ENCODE measurements at regions not wholly inside any gene's neighbourhood (a gene's known extent, or its start where the extent isn't known, plus 50 kb on each side); places are given as distances from the start of the nearest gene placed in this dataset.
A peak's percentile ranks its signal among the peaks of the same experiment; 100 is the strongest.

GRCh38 chr2:71851094-71851750 is 296.4 kb downstream of the CYP26B1 start:
- peak in 1 of 2 experiments; percentile 33 for DNase-seq (ENCODE audit: low spot score in 2 of 2, unreplicated experiment in 2 of 2)
- Mint-ChIP-seq H3K36me3 (no peaks in the 10 kb centered on the region), H3K4me3 (no peak overlapping the region), H3K27me3 (ENCODE audit: low read depth) (peaks cover 3% of the 10 kb centered on the region), H3K4me1 (peaks cover 18% of the 10 kb centered on the region), H3K27ac (peak overlapping the region; percentile 56), H3K9me3 (peaks cover 16% of the 10 kb centered on the region)
- TF ChIP-seq CTCF (IDR thresholded peaks at IDR 0.05; ENCODE audit: unreplicated experiment): no peak

DNA sequence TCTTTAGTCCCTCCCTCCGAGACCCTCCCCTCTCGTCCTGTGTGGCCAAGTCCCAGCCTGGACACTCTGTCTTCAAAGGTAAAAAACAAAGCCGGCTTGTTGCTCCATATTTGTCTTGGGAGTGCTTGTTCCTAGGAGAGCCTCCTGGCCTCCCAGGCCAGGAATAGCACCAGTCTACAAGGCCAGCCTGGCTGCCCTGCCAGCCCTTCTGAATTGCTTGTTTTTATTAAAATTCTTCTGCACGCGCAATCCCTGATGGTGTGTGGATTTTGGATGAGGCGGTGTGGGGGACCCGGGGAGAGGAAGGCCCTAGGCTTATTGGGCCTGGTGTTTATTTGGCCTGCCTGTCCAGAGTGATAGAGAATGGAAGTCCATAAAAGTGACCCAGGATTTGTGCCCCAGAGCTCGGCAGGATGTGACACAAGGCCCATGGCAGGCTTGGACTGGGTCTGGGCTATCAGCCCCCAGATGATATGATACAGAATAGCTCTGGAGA is 297.3 kb downstream of the CYP26B1 start:
- H3K9me3 Mint-ChIP-seq: peaks cover 9% of the 10 kb centered on the region
- no peaks in the 10 kb centered on the region for H3K36me3 Mint-ChIP-seq
- peaks cover 3% of the 10 kb centered on the region for H3K27me3 Mint-ChIP-seq (ENCODE audit: low read depth)
- DNase-seq (ENCODE audit: low spot score in 2 of 2, unreplicated experiment in 2 of 2): peak in 1 of 2 experiments; percentile 28
- H3K4me3 Mint-ChIP-seq: no peak overlapping the region
- peak overlapping the region; percentile 40 for H3K27ac Mint-ChIP-seq
- peaks cover 18% of the 10 kb centered on the region for H3K4me1 Mint-ChIP-seq
- TF ChIP-seq CTCF (IDR thresholded peaks at IDR 0.05; ENCODE audit: unreplicated experiment): no peak

DNA sequence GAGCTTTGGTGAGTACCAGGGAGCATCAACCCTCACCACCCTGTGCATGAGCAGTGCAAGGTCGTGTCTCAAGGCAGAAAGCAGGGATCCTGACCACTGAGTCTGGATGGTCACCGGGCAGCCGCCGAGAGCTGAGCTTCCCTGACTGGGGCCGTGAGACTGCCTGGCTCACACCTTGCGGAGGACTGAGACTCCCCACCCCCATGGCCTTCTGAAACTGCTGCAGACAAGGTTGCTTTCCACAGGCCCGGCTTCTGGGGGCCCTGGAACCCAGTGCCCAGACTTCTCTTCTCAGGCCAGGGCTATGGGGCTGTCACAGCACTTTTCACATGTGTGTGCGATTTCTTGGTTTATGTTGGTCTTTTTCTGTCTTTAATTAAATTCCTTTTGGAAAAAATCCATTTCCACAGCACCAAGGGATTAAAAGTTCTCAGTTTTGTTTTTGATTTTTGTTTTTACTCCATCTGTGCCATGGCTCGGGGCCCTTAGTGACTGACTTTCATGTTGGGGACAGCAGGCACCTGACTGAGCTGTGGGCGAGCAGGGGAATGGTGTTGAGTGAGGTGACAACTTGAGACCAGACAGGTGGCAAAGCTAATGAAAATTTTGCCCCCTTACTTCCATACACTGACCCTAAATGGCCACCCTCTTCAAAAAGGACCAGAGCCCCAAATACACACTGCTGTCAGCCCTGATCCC is 297.9 kb downstream of the CYP26B1 start:
- peaks cover 18% of the 10 kb centered on the region for H3K4me1 Mint-ChIP-seq
- peaks cover 3% of the 10 kb centered on the region for H3K27me3 Mint-ChIP-seq (ENCODE audit: low read depth)
- no peaks in the 10 kb centered on the region for H3K36me3 Mint-ChIP-seq
- TF ChIP-seq CTCF (IDR thresholded peaks at IDR 0.05; ENCODE audit: unreplicated experiment): no peak
- no peak for DNase-seq (ENCODE audit: low spot score in 2 of 2, unreplicated experiment in 2 of 2)
- H3K9me3 Mint-ChIP-seq: peaks cover 4% of the 10 kb centered on the region
- H3K4me3 Mint-ChIP-seq: no peak overlapping the region
- no peak overlapping the region for H3K27ac Mint-ChIP-seq

DNA sequence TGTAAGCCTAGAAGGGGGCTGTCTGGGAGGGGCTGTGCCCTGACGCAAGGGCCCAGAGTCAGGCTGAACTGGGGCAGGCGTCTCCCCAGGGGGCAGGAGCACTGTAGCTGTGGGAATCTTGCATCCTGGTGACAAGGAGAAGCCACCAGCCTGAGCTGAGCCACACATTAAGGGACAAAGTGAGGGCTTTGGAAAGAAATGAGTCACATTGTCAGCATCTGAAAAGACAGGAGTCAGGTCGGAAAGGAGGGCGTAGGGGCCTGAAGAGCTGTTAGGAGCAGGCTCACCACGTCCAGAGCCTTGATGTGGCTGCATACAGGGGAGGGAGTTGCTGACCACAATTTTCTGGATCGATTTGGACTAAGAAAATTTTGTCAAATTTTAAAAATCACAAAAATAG is 298.6 kb downstream of the CYP26B1 start:
- DNase-seq (ENCODE audit: low spot score in 2 of 2, unreplicated experiment in 2 of 2): no peak
- peaks cover 4% of the 10 kb centered on the region for H3K9me3 Mint-ChIP-seq
- H3K4me3 Mint-ChIP-seq: no peak overlapping the region
- no peaks in the 10 kb centered on the region for H3K36me3 Mint-ChIP-seq
- peaks cover 3% of the 10 kb centered on the region for H3K27me3 Mint-ChIP-seq (ENCODE audit: low read depth)
- H3K4me1 Mint-ChIP-seq: peaks cover 18% of the 10 kb centered on the region
- no peak for TF ChIP-seq CTCF (IDR thresholded peaks at IDR 0.05; ENCODE audit: unreplicated experiment)
- no peak overlapping the region for H3K27ac Mint-ChIP-seq

DNA sequence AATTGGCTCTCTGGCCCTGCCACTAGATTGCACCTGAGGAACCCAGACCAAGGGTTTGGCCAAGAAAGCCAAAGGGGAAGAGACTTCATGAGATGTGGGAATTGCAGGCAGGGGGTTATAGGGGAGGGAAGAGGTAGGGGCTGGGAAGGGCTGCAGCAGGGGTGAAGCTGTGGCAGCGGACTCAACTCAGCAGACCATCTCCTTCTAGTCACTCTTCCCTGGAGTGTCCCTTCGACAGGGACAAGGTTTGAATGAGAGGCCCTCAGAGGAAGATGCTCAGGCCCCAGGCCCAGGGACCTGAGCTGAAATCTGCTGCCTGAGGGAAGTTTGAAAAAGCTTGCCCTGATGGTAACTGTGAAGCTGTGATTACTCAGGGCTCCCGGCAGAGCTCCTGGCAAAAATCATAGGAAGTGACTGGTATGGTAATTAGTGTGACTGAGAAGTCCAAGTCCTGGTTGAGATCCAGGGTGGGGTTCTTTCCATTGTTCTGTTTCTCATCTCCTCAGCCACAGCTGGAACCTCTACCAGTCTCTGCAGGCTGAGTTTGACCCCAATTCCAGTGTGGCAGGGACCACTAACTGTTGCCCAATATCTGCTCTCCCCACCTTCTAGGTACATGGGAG is 300.9 kb downstream of the CYP26B1 start:
- Mint-ChIP-seq H3K4me1 (peaks cover 15% of the 10 kb centered on the region), H3K36me3 (no peaks in the 10 kb centered on the region), H3K27me3 (ENCODE audit: low read depth) (no peaks in the 10 kb centered on the region), H3K4me3 (no peak overlapping the region), H3K27ac (no peak overlapping the region), H3K9me3 (peaks cover 5% of the 10 kb centered on the region)
- no peak for TF ChIP-seq CTCF (IDR thresholded peaks at IDR 0.05; ENCODE audit: unreplicated experiment)
- no peak for DNase-seq (ENCODE audit: low spot score in 2 of 2, unreplicated experiment in 2 of 2)

All from mesothelial cell of epicardium (in vitro differentiated cells).